Uterus (tissue), 3 donors: ENCODE measurements at regions not wholly inside any gene's neighbourhood (a gene's known extent, or its start where the extent isn't known, plus 50 kb on each side); places are given as distances from the start of the nearest gene placed in this dataset.
A peak's percentile ranks its signal among the peaks of the same experiment; 100 is the strongest.

ENCODE experiments used
- DNase-seq, 2 donors: peaks; one replicate each; pipeline ENCODE4 v3.0.0-alpha.2; 2019 to 2020
- H3K27ac ChIP-seq, 2 donors: fragments of 200-600 bp; sonication (generic); 1 replicate in 1 of 2; 2 replicates in 1 of 2; pipeline ENCODE4 v1.5.1; 2016 to 2018
- H3K27me3 ChIP-seq, 2 donors: fragments of 200-600 bp; sonication (generic); one replicate each; pipeline ENCODE4 v1.5.1; 2018 to 2019; ENCODE audit warnings: control low read depth in 1 of 2
- H3K36me3 ChIP-seq, 2 donors: fragments of 200-600 bp; sonication (generic); one replicate each; pipeline ENCODE4 v1.5.1; 2019; ENCODE audit warnings: control low read depth in 1 of 2
- H3K4me1 ChIP-seq, 2 donors: fragments of 200-600 bp; sonication (generic); one replicate each; pipeline ENCODE4 v1.5.1; 2018 to 2019; ENCODE audit warnings: control low read depth in 1 of 2
- H3K4me3 ChIP-seq, 2 donors: fragments of 200-600 bp; sonication (generic); 1 replicate in 1 of 2; 2 replicates in 1 of 2; pipeline ENCODE4 v1.5.1; 2018 to 2019; ENCODE audit warnings: mild to moderate bottlenecking in 1 of 2
- H3K9me3 ChIP-seq, 2 donors: fragments of 200-600 bp; sonication (generic); one replicate each; pipeline ENCODE4 v1.5.1; 2019; ENCODE audit warnings: control low read depth in 1 of 2
- CTCF ChIP-seq, 4 experiments: fragments of 200-600 bp in 2 of 4; fragments of 450-650 bp in 2 of 4; sonication (generic) in 2 of 4; IDR thresholded peaks; one replicate each; pipeline ENCODE4 v1.5.1; 2016 to 2019; ENCODE audit warnings: antibody characterized with exemption in 4 of 4, mild to moderate bottlenecking in 2 of 4, moderate library complexity in 1 of 4
- POLR2A ChIP-seq, 2 donors: fragments of 450-650 bp; IDR thresholded peaks; one replicate each; pipeline ENCODE4 v1.6.1; 2016; ENCODE audit warnings: antibody characterized with exemption in 2 of 2, mild to moderate bottlenecking in 1 of 2, moderate library complexity in 1 of 2
- intact Hi-C: fragments of 100-400 bp; cut with DNase I; formaldehyde crosslinking; loops from one replicate; pipeline ENCODE4 v1.15.1; 2023; ENCODE audit warnings: low total_unique reads
- donor health status: DM: yes; HTN: yes; CAD: no.

- no peaks in the 10 kb centered on the region for H3K4me1 ChIP-seq
- no peak overlapping the region for H3K4me3 ChIP-seq
- TF ChIP-seq CTCF (IDR thresholded peaks at IDR 0.05) (no peak), POLR2A (IDR thresholded peaks at IDR 0.05) (no peak)
- H3K9me3 ChIP-seq = no peaks in the 10 kb centered on the region
- DNase-seq = no peak
- no peaks in the 10 kb centered on the region for H3K27me3 ChIP-seq
- no peaks in the 10 kb centered on the region for H3K36me3 ChIP-seq
- intact Hi-C loops = no loop called here
- peak overlapping the region; percentile 56 to 63 for H3K27ac ChIP-seq
Observed at GRCh38 chr21:16913010-16913409, 599.8 kb upstream of the CXADR start.

- TF ChIP-seq CTCF (IDR thresholded peaks at IDR 0.05) = no peak
- no peak for TF ChIP-seq POLR2A (IDR thresholded peaks at IDR 0.05)
- Histone ChIP-seq H3K9me3 (no peaks in the 10 kb centered on the region), H3K27ac (no peak overlapping the region), H3K4me1 (no peaks in the 10 kb centered on the region), H3K4me3 (no peak overlapping the region), H3K36me3 (no peaks in the 10 kb centered on the region), H3K27me3 (no peaks in the 10 kb centered on the region)
- DNase-seq = no peak
- intact Hi-C loops = no loop called here
Observed at GRCh38 chr21:16928439-16928838, 584.4 kb upstream of the CXADR start.

DNA sequence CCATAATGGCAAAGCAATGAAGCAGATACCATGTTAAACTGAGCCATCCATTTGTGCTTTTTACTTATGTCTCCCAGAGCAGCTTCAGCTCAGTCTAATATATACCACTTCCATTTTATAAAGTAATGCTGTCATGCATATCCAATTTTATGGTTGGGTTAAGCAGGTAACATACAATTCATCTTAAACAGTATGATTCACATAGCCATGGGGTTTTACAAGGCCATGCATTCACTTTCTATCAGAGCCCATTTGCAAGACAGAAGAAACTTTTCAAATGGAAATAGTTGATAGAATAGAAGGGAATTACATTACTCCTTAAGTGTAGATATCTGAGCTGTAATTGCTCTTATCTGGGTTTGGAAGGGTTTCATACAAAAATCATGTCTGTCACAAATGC lies 580.5 kb upstream of the CXADR start:
- no peaks in the 10 kb centered on the region for H3K9me3 ChIP-seq
- TF ChIP-seq CTCF (IDR thresholded peaks at IDR 0.05) (no peak), POLR2A (IDR thresholded peaks at IDR 0.05) (no peak)
- no peak overlapping the region for H3K27ac ChIP-seq
- H3K4me3 ChIP-seq = no peak overlapping the region
- no peak for DNase-seq
- H3K27me3 ChIP-seq = no peaks in the 10 kb centered on the region
- intact Hi-C loops = no loop called here
- no peaks in the 10 kb centered on the region for H3K36me3 ChIP-seq
- no peaks in the 10 kb centered on the region for H3K4me1 ChIP-seq

DNA sequence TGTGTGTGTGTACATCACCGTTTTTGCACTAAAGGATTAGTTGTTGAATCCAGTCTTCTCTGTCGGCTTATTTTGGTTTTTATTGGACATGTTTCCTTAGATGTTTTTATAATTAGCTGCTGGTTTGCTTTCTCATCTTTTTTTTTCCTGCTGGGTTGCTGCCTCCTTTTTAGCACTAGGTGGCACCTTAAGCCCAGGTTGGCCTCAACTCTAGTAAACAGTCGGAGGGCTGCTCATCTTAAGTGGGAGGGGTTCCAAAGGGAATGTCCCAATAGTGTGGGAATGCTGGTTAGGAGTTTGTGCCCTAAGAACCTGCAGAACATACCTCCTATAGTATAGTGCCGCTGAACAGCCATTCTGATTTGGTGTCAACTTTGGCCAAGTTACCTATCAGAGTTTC lies 570.1 kb upstream of the CXADR start:
- Histone ChIP-seq H3K36me3 (no peaks in the 10 kb centered on the region), H3K27ac (no peak overlapping the region), H3K9me3 (peaks cover 0 to 7% of the 10 kb centered on the region in 2 donors), H3K4me1 (no peaks in the 10 kb centered on the region), H3K27me3 (no peaks in the 10 kb centered on the region), H3K4me3 (no peak overlapping the region)
- intact Hi-C loops = no loop called here
- DNase-seq = no peak
- no peak for TF ChIP-seq POLR2A (IDR thresholded peaks at IDR 0.05)
- TF ChIP-seq CTCF (IDR thresholded peaks at IDR 0.05) = no peak

DNA sequence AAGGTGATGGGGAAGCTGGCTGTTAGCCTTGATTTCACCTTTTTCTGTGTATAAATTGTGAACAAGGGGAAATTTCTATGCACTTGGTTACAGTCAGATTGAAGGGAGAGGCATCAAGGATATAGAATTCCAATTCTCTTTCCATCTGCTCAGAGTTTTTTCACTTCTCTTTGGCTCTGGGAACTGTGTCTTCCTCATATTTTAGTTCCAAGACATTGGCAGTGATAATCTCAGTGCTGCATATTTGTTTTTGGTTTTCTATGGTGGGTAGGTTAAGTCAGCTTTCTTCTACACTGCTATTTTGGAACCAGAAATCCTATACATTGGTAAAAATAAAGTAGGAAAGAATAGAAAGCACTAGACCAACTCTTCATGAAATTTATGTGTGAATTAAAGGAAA lies 569.6 kb upstream of the CXADR start:
- Histone ChIP-seq H3K27me3 (no peaks in the 10 kb centered on the region), H3K4me3 (no peak overlapping the region), H3K4me1 (no peaks in the 10 kb centered on the region), H3K36me3 (no peaks in the 10 kb centered on the region), H3K27ac (no peak overlapping the region), H3K9me3 (peaks cover 0 to 7% of the 10 kb centered on the region in 2 donors)
- TF ChIP-seq CTCF (IDR thresholded peaks at IDR 0.05) (no peak), POLR2A (IDR thresholded peaks at IDR 0.05) (no peak)
- intact Hi-C loops = no loop called here
- DNase-seq = no peak
